GM21515 (cell line): ENCODE measurements at regions not wholly inside any gene's neighbourhood (a gene's known extent, or its start where the extent isn't known, plus 50 kb on each side); places are given as distances from the start of the nearest gene placed in this dataset.

Experiments
- ATAC-seq: cut with Tn5 transposase; IDR thresholded peaks from one replicate; pipeline ENCODE4 v1.9.1; 2021; ENCODE audit not compliant: unreplicated experiment

DNA sequence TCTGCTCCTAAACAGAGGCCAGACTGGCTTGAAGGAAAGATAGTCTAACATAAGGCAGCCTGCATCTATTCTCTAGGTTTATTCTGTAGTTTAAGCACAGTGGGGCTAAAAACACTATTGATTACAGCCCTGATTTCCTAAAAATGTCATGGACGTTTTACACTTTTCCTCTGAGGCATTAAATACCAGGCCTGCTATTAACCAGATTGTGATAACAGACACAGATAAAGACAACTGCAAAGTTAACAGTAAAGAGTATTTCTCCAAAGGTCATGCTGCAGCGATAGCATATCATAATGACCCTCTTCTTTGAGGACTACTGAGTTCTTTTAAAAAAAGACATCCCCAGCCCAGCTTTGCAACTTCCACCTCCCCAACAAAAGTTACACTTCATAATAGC is 59.6 kb upstream of the MON1B start:
- no peak for ATAC-seq

- no peak for ATAC-seq
Measured at GRCh38 chr16:77132051-77132618, 58.9 kb upstream of the MON1B start.

- no peak for ATAC-seq
Measured at GRCh38 chr16:77133706-77134105, 57.3 kb upstream of the MON1B start.

GRCh38 chr16:77137045-77137444 is 53.9 kb upstream of the MON1B start:
- no peak for ATAC-seq
